DOHH2 (cell line): ENCODE measurements at regions not wholly inside any gene's neighbourhood (a gene's known extent, or its start where the extent isn't known, plus 50 kb on each side); places are given as distances from the start of the nearest gene placed in this dataset.

Experiments
- EZH2phosphoT487 ChIP-seq: fragments of 200-600 bp; sonication (generic); IDR thresholded peaks from 2 replicates; pipeline ENCODE4 v1.6.1; 2017; ENCODE audit warnings: borderline replicate concordance, mild to moderate bottlenecking, antibody characterized with exemption, low read length, moderate library complexity, mixed read lengths
- TF ChIP-seq, protein P1 (sequence below): fragments of 200-600 bp; sonication (generic); IDR thresholded peaks from one replicate; pipeline ENCODE4 v1.5.1; 2014; ENCODE audit warnings: antibody characterized with exemption, mild to moderate bottlenecking, low read depth, low read length; ENCODE audit not compliant: poor library complexity, severe bottlenecking

GRCh38 chr7:23981758-23982157 lies 271.7 kb downstream of the STK31 start:
- TF ChIP-seq, protein P1, sequence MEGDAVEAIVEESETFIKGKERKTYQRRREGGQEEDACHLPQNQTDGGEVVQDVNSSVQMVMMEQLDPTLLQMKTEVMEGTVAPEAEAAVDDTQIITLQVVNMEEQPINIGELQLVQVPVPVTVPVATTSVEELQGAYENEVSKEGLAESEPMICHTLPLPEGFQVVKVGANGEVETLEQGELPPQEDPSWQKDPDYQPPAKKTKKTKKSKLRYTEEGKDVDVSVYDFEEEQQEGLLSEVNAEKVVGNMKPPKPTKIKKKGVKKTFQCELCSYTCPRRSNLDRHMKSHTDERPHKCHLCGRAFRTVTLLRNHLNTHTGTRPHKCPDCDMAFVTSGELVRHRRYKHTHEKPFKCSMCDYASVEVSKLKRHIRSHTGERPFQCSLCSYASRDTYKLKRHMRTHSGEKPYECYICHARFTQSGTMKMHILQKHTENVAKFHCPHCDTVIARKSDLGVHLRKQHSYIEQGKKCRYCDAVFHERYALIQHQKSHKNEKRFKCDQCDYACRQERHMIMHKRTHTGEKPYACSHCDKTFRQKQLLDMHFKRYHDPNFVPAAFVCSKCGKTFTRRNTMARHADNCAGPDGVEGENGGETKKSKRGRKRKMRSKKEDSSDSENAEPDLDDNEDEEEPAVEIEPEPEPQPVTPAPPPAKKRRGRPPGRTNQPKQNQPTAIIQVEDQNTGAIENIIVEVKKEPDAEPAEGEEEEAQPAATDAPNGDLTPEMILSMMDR: no peak
- no peak for TF ChIP-seq EZH2phosphoT487
